ENCODE measurements at regions not wholly inside any gene's neighbourhood (a gene's known extent, or its start where the extent isn't known, plus 50 kb on each side); places are given as distances from the start of the nearest gene placed in this dataset.

GRCh38 chr6:9315966-9316650 is 880.8 kb upstream of the SLC35B3 start:
- ATAC-seq (no peak), DNase-seq (ENCODE audit: low read depth, low spot score) (no peak)
- no peak for TF ChIP-seq ZNF274 (IDR thresholded peaks at IDR 0.05; ENCODE audit: low read depth, low read length)
- no peak for TF ChIP-seq POLR2A (IDR thresholded peaks at IDR 0.05; ENCODE audit: borderline replicate concordance, extremely low read depth, insufficient read depth, insufficient read length)
- no peak for TF ChIP-seq JUND (IDR thresholded peaks at IDR 0.05)
- no peak for TF ChIP-seq CTCF (IDR thresholded peaks at IDR 0.05 in 2 of 3, conservative IDR thresholded peaks at IDR 0.05 in 1 of 3; ENCODE audit: borderline replicate concordance in 1 of 3, insufficient read depth in 1 of 3, low read depth in 2 of 3, low read length in 2 of 3)
- TF ChIP-seq EZH2 (IDR thresholded peaks at IDR 0.05), result no peak
- no peak for TF ChIP-seq POLR2AphosphoS5 (IDR thresholded peaks at IDR 0.05; ENCODE audit: low read depth, low read length)
- Histone ChIP-seq H3K4me2 (ENCODE audit: low read length) (no peak overlapping the region), H2AFZ (ENCODE audit: low read depth, low read length, poor library complexity, severe bottlenecking) (no peak overlapping the region), H3K4me3 (replicated peaks in 1 of 2; ENCODE audit: low read depth in 1 of 2, low read length in 2 of 2) (no peak overlapping the region), H3K27ac (ENCODE audit: low read depth, low read length) (no peak overlapping the region), H3K36me3 (ENCODE audit: control insufficient read depth in 1 of 2, insufficient read depth in 2 of 2, low read length in 2 of 2) (no peaks in the 10 kb centered on the region), H3K27me3 (ENCODE audit: insufficient read depth, low read length) (no peaks in the 10 kb centered on the region), H3K9me3 (ENCODE audit: control insufficient read depth in 1 of 2, insufficient read depth in 1 of 2, low read depth in 1 of 2, low read length in 2 of 2) (no peaks in the 10 kb centered on the region), H4K20me1 (ENCODE audit: insufficient read depth) (no peaks in the 10 kb centered on the region), H3K9me2 (ENCODE audit: insufficient read depth) (no peaks in the 10 kb centered on the region), H3K9ac (ENCODE audit: low read length) (no peak overlapping the region), H3K79me2 (ENCODE audit: insufficient read depth, low read length) (no peaks in the 10 kb centered on the region), H3K4me1 (ENCODE audit: control insufficient read depth in 1 of 2, insufficient read depth in 2 of 2, low read length in 2 of 2) (no peaks in the 10 kb centered on the region)
- ChIA-PET CTCF (no interaction called here), POLR2A (no interaction called here), RAD21 (ENCODE audit: low non-redundant PET in 1 of 2, low total read pairs in 2 of 2, uncharacterized antibody in 2 of 2, unreplicated experiment in 2 of 2) (no interaction called here)
- intact Hi-C loops (cut with micrococcal nuclease), result no loop called here
- BruUV-seq (replicated peaks), result no TSS peak

DNA sequence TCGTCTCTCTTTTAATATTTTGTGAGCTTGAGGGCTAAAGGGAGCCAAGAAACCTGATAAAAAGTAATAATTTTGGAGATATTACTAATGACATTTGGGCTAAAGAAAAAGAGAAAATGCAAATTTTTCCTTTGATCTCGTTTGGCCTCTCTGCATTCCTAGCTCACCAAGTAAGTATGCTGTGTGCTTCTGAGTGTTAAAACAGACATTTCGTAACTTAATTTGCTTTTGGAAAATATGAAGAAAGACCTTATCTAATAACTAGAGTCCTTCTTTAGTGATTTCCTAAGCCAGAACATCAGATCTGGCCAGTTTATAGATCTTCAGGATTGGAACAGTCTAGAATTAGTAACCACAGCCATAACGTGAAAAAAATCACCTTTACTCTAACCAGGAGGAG is 872.9 kb upstream of the SLC35B3 start:
- intact Hi-C loops (cut with micrococcal nuclease), result no loop called here
- ChIA-PET POLR2A (no interaction called here), RAD21 (ENCODE audit: low non-redundant PET in 1 of 2, low total read pairs in 2 of 2, uncharacterized antibody in 2 of 2, unreplicated experiment in 2 of 2) (no interaction called here), CTCF (no interaction called here)
- no peaks in the 10 kb centered on the region for H3K9me3 ChIP-seq (ENCODE audit: control insufficient read depth in 1 of 2, insufficient read depth in 1 of 2, low read depth in 1 of 2, low read length in 2 of 2)
- DNase-seq (ENCODE audit: low read depth, low spot score), result no peak
- no peaks in the 10 kb centered on the region for H3K79me2 ChIP-seq (ENCODE audit: insufficient read depth, low read length)
- H3K27me3 ChIP-seq (ENCODE audit: insufficient read depth, low read length), result no peaks in the 10 kb centered on the region
- BruUV-seq (replicated peaks), result no TSS peak
- no peak overlapping the region for H3K4me3 ChIP-seq (replicated peaks in 1 of 2; ENCODE audit: low read depth in 1 of 2, low read length in 2 of 2)
- no peak overlapping the region for H3K27ac ChIP-seq (ENCODE audit: low read depth, low read length)
- ATAC-seq, result no peak
- no peaks in the 10 kb centered on the region for H3K4me1 ChIP-seq (ENCODE audit: control insufficient read depth in 1 of 2, insufficient read depth in 2 of 2, low read length in 2 of 2)
- H2AFZ ChIP-seq (ENCODE audit: low read depth, low read length, poor library complexity, severe bottlenecking), result peak overlapping the region; percentile 53
- H4K20me1 ChIP-seq (ENCODE audit: insufficient read depth), result no peaks in the 10 kb centered on the region
- H3K4me2 ChIP-seq (ENCODE audit: low read length), result no peak overlapping the region
- no peak overlapping the region for H3K9ac ChIP-seq (ENCODE audit: low read length)
- no peaks in the 10 kb centered on the region for H3K36me3 ChIP-seq (ENCODE audit: control insufficient read depth in 1 of 2, insufficient read depth in 2 of 2, low read length in 2 of 2)
- H3K9me2 ChIP-seq (ENCODE audit: insufficient read depth), result no peaks in the 10 kb centered on the region
- TF ChIP-seq CEBPB (IDR thresholded peaks at IDR 0.05; ENCODE audit: low read depth) (no peak), TCF7L2 (IDR thresholded peaks at IDR 0.05; ENCODE audit: borderline replicate concordance, extremely low read depth, insufficient read depth, insufficient read length) (no peak), SP1 (IDR thresholded peaks at IDR 0.05; ENCODE audit: low read depth) (no peak), ZNF274 (IDR thresholded peaks at IDR 0.05; ENCODE audit: low read depth, low read length) (no peak), CTCF (IDR thresholded peaks at IDR 0.05 in 2 of 3, conservative IDR thresholded peaks at IDR 0.05 in 1 of 3; ENCODE audit: borderline replicate concordance in 1 of 3, insufficient read depth in 1 of 3, low read depth in 2 of 3, low read length in 2 of 3) (no peak), EGR1 (IDR thresholded peaks at IDR 0.05; ENCODE audit: low read depth) (no peak), MAX (IDR thresholded peaks at IDR 0.05) (no peak)
- TF ChIP-seq, protein P1, sequence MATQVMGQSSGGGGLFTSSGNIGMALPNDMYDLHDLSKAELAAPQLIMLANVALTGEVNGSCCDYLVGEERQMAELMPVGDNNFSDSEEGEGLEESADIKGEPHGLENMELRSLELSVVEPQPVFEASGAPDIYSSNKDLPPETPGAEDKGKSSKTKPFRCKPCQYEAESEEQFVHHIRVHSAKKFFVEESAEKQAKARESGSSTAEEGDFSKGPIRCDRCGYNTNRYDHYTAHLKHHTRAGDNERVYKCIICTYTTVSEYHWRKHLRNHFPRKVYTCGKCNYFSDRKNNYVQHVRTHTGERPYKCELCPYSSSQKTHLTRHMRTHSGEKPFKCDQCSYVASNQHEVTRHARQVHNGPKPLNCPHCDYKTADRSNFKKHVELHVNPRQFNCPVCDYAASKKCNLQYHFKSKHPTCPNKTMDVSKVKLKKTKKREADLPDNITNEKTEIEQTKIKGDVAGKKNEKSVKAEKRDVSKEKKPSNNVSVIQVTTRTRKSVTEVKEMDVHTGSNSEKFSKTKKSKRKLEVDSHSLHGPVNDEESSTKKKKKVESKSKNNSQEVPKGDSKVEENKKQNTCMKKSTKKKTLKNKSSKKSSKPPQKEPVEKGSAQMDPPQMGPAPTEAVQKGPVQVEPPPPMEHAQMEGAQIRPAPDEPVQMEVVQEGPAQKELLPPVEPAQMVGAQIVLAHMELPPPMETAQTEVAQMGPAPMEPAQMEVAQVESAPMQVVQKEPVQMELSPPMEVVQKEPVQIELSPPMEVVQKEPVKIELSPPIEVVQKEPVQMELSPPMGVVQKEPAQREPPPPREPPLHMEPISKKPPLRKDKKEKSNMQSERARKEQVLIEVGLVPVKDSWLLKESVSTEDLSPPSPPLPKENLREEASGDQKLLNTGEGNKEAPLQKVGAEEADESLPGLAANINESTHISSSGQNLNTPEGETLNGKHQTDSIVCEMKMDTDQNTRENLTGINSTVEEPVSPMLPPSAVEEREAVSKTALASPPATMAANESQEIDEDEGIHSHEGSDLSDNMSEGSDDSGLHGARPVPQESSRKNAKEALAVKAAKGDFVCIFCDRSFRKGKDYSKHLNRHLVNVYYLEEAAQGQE (IDR thresholded peaks at IDR 0.05; ENCODE audit: low read depth), result no peak
